BJ (cell line): ENCODE measurements at regions not wholly inside any gene's neighbourhood (a gene's known extent, or its start where the extent isn't known, plus 50 kb on each side); places are given as distances from the start of the nearest gene placed in this dataset.

Experiments used
- CTCF ChIA-PET: fragments of 350-600 bp; formaldehyde crosslinking; extraction: SDS; loops from one replicate; lab custom pipeline; 2021; ENCODE audit warnings: antibody characterized with exemption, inconsistent platforms; lab: Yijun Ruan, JAX
- POLR2A ChIA-PET: fragments of 300-600 bp; sonication (Branson Sonifier 250); formaldehyde crosslinking; extraction: SDS; loops from one replicate; lab custom pipeline; 2021; ENCODE audit warnings: antibody characterized with exemption; lab: Charles Lee
- DNase-seq: peaks from one replicate; pipeline ENCODE4 v3.0.0-alpha.2; 2011; ENCODE audit warnings: low read depth
- H3K27me3 ChIP-seq: 2 replicates; pipeline ENCODE4 v1.6.0; 2011; ENCODE audit warnings: low read length; ENCODE audit not compliant: control insufficient read depth, insufficient read depth
- H3K36me3 ChIP-seq: 2 replicates; pipeline ENCODE4 v1.5.1; 2011; ENCODE audit warnings: low read length; ENCODE audit not compliant: control insufficient read depth, insufficient read depth
- H3K4me3 ChIP-seq: 2 replicates; pipeline ENCODE4 v1.5.1; 2011; ENCODE audit warnings: low read depth, mild to moderate bottlenecking, control low read depth, low read length
- CTCF ChIP-seq: IDR thresholded peaks from 2 replicates; pipeline ENCODE4 v1.5.1; 2011; ENCODE audit warnings: low read depth, mild to moderate bottlenecking, control low read depth, inconsistent platforms, low read length, moderate library complexity; ENCODE audit not compliant: insufficient read depth

- TF ChIP-seq CTCF, result no peak
- H3K36me3 ChIP-seq, result no peaks in the 10 kb centered on the region
- ChIA-PET CTCF (interaction anchor here (0.6 to 1.5 kb wide), 4 partner anchors 8 to 202 kb away, joined by 3 to 4 read pairs (median 3); no protein-coding TSS in a partner anchor), POLR2A (no interaction called here)
- H3K4me3 ChIP-seq, result no peak overlapping the region
- H3K27me3 ChIP-seq, result no peaks in the 10 kb centered on the region
- no peak for DNase-seq
These were observed 75.1 kb downstream of the FOXL1 start for GRCh38 chr16:86653285-86654006.

DNA sequence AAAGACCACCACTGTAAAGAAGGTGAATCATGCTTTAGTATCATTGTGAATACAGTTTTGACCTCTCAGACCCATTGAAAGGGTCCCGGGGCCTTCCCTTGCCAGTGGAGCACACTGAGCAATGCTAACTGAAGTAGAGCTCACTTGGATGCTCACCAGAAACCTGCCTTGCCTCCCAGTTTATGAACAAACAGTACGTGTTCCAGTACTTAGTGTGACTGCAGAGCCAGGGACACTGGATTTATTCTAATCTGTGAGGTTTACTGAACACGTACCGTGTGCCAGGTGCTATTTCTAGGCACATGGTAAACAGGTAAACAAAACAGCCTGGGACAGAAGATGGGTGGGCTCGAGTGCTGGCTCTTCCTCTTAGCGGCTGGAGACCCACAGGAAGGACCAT is 79.6 kb downstream of the FOXL1 start:
- no peaks in the 10 kb centered on the region for H3K36me3 ChIP-seq
- POLR2A ChIA-PET, result no interaction called here
- DNase-seq, result no peak
- H3K27me3 ChIP-seq, result no peaks in the 10 kb centered on the region
- H3K4me3 ChIP-seq, result no peak overlapping the region
- TF ChIP-seq CTCF, result no peak
- CTCF ChIA-PET, result no interaction called here

DNA sequence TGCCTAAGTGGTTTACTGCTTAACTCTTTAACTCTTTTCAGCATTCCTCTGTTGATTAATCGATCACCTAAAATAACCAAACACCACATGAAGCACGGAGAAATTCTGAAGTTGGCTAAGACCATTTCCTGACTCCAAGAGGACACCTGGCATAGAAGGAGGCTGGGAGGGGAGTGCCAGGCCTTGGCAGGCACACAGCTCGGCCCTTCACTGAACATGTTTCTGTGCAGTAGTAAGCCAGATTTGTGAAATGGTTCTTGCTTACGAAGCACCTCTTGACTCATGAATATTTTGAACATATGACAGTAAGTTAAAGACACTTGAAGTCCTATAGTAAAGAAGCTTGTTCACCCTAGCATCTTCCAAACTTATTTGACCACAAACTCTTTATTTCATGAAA is 82.3 kb downstream of the FOXL1 start:
- ChIA-PET POLR2A (no interaction called here), CTCF (interaction anchor here (1.0 kb wide), 1 partner anchor 9 kb away, joined by 4 read pairs; no protein-coding TSS in a partner anchor)

GRCh38 chr16:86661706-86662105 is 83.4 kb downstream of the FOXL1 start:
- POLR2A ChIA-PET, result interaction anchor here (0.6 kb wide), 2 partner anchors 36 to 42 kb away, joined by 3 read pairs; no protein-coding TSS in a partner anchor
- no peaks in the 10 kb centered on the region for H3K36me3 ChIP-seq
- CTCF ChIA-PET, result interaction anchor here (0.6 to 2.6 kb wide), 3 partner anchors 12 to 401 kb away, joined by 3 to 6 read pairs (median 5); no protein-coding TSS in a partner anchor
- H3K27me3 ChIP-seq, result no peaks in the 10 kb centered on the region
- no peak for TF ChIP-seq CTCF
- DNase-seq, result no peak
- no peak overlapping the region for H3K4me3 ChIP-seq

More for the DNA sequence above, 82.3 kb downstream of the FOXL1 start:
- H3K27me3 ChIP-seq, result no peaks in the 10 kb centered on the region
- no peak for DNase-seq
- no peak for TF ChIP-seq CTCF
- H3K36me3 ChIP-seq, result no peaks in the 10 kb centered on the region
- no peak overlapping the region for H3K4me3 ChIP-seq

- Histone ChIP-seq H3K4me3 (no peak overlapping the region), H3K27me3 (no peaks in the 10 kb centered on the region), H3K36me3 (no peaks in the 10 kb centered on the region)
- ChIA-PET CTCF (interaction anchor here (0.6 to 2.6 kb wide), 3 partner anchors 12 to 400 kb away, joined by 3 to 6 read pairs (median 5); no protein-coding TSS in a partner anchor), POLR2A (interaction anchor here (0.6 kb wide), 2 partner anchors 36 to 42 kb away, joined by 3 read pairs; no protein-coding TSS in a partner anchor)
- peak; percentile 57 for DNase-seq
- TF ChIP-seq CTCF, result no peak
These were observed 83.8 kb downstream of the FOXL1 start for GRCh38 chr16:86662195-86662594.
